Retinal pigment epithelial cell (primary cell): ENCODE measurements at regions not wholly inside any gene's neighbourhood (a gene's known extent, or its start where the extent isn't known, plus 50 kb on each side); places are given as distances from the start of the nearest gene placed in this dataset.
"Not testable (repeated sequence)": the region's sequence is repeated elsewhere in the genome, so short reads cannot be mapped to it uniquely, and the experiment has no call there.

Source experiments
- DNase-seq: peaks from one replicate; pipeline ENCODE4 v3.0.0-alpha.2; 2010; ENCODE audit warnings: low read depth
- H3K4me3 ChIP-seq: 2 replicates; pipeline ENCODE4 v1.5.1; 2011; ENCODE audit warnings: mild to moderate bottlenecking, low read length, control low read depth, moderate library complexity
- TF ChIP-seq, protein P1 (sequence below): conservative IDR thresholded peaks from 2 replicates; pipeline ENCODE4 v1.5.1; 2011; ENCODE audit warnings: low read depth, low read length, control low read depth, inconsistent platforms

DNA sequence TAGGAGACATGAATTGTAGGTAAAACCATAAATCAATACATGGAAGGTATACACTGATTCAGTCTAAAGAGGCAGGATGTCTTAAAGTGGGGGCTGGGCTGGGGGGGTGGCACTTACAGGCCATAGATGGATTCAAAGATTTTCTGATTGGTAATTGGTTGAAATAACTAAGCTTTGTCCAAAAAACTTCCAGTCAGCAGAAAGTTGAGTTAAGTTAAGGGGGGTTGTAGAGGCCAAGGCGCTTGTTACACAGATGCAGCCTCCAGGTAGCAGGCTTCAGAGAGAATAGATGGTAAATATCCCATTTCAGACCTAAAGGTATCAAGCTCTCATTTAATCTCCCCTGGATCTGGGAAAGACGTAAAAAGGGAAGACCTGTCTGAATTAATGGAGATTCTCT lies 233.6 kb upstream of the NRXN1 start:
- DNase-seq: no peak
- TF ChIP-seq, protein P1, sequence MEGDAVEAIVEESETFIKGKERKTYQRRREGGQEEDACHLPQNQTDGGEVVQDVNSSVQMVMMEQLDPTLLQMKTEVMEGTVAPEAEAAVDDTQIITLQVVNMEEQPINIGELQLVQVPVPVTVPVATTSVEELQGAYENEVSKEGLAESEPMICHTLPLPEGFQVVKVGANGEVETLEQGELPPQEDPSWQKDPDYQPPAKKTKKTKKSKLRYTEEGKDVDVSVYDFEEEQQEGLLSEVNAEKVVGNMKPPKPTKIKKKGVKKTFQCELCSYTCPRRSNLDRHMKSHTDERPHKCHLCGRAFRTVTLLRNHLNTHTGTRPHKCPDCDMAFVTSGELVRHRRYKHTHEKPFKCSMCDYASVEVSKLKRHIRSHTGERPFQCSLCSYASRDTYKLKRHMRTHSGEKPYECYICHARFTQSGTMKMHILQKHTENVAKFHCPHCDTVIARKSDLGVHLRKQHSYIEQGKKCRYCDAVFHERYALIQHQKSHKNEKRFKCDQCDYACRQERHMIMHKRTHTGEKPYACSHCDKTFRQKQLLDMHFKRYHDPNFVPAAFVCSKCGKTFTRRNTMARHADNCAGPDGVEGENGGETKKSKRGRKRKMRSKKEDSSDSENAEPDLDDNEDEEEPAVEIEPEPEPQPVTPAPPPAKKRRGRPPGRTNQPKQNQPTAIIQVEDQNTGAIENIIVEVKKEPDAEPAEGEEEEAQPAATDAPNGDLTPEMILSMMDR: no peak
- no peak overlapping the region for H3K4me3 ChIP-seq

DNA sequence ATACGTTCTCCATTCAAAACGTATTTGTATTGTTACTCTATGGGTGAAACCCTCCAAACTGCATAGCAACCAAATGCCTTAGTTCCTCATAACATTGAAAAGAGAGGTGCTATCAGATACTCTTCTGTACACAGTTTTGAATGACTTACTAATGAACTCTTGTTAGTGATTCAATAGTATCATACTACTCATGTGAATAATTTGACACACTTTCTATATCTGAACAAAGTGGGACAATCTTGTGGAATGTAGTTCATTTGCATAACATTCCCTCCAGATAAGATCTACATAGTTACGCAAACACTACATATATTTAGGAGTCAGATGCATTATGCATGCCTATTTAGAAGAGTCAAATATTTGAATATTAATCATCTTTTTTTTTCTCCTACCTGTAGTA lies 232.0 kb upstream of the NRXN1 start:
- TF ChIP-seq, protein P1: no peak
- no peak for DNase-seq

DNA sequence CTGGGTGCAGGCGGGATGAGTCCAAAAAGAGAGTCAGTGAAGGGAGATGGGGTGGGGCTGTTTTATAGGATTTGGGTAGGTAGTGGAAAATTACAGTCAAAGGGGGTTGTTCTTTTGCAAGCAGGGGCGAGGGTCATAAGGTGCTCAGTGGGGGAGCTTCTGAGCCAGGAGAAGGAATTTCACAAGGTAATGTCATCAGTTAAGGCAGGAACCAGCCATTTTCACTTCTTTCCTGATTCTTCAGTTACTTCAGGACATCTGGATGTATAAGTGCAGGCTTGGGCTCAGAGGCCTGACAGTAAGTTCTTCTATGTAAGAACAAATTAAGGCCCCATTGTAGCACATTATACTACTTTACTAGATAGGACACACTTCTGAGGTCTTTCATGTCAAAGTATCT lies 231.2 kb upstream of the NRXN1 start:
- not testable (repeated sequence) for H3K4me3 ChIP-seq, DNase-seq

More for the DNA sequence above, 232.0 kb upstream of the NRXN1 start:
- H3K4me3 ChIP-seq: no peak overlapping the region

DNA sequence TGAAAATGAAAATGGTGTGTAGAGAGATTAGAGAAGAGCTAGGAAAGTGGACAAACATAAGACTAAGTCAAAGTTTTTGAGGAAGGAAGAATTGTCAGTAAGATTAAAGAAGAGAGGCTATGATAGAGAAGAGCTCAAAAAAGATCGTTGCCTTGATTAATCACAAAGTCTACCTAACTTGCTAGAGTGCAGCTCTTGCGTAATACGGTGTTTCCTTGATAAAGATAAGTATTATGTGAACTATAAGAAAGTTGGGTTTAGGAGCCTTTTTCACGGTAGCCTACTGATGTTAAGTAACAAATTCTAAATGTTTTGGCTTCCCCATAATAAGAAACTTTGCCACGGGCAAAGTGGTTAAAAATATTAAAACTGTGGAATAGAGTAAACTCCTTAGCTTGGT lies 226.4 kb upstream of the NRXN1 start:
- no peak overlapping the region for H3K4me3 ChIP-seq
- DNase-seq: no peak
- TF ChIP-seq, protein P1: no peak

- no peak overlapping the region for H3K4me3 ChIP-seq
- DNase-seq: no peak
- TF ChIP-seq, protein P1: no peak
These were observed 224.8 kb upstream of the NRXN1 start for GRCh38 chr2:51256736-51257135.

DNA sequence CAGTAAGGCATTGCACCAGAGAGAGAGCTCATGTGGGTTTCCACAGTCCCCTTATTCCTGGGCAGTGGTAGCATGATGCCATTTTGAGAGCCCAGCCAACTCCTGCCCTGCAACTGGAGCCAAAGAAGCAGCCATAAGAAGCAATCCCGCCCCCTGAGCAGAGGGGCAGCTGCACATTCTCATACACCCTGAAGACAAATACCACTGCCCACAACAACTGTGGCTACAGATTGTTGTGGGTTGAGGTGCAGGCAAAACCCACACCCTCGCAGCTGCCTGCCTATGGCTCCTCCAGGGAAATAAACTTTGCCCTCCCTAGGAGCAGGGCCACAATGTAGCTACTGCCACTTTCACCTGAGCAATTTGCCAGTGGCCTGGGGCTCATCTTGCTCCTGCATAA lies 219.4 kb upstream of the NRXN1 start:
- DNase-seq: no peak
- TF ChIP-seq, protein P1: no peak

GRCh38 chr2:51247252-51247805 lies 215.4 kb upstream of the NRXN1 start:
- H3K4me3 ChIP-seq: no peak overlapping the region
- TF ChIP-seq, protein P1: peak; percentile 2
- DNase-seq: no peak

More for the DNA sequence above, 219.4 kb upstream of the NRXN1 start:
- H3K4me3 ChIP-seq: no peak overlapping the region
